NCI-H446 (cell line): ENCODE measurements at regions not wholly inside any gene's neighbourhood (a gene's known extent, or its start where the extent isn't known, plus 50 kb on each side); places are given as distances from the start of the nearest gene placed in this dataset.

ENCODE experiments used
- DNase-seq, 2 experiments: peaks; one replicate each; lab custom pipeline; 2025; lab: John Stamatoyannopoulos, UW

GRCh38 chr2:147711031-147711430, 133.8 kb upstream of the ACVR2A start:
- no peak for DNase-seq

- no peak for DNase-seq
These were observed 135.2 kb upstream of the ACVR2A start for GRCh38 chr2:147709655-147710054.

- no peak for DNase-seq
These were observed 141.7 kb upstream of the ACVR2A start for GRCh38 chr2:147703171-147703570.

GRCh38 chr2:147698166-147698565, 146.7 kb upstream of the ACVR2A start:
- no peak for DNase-seq

- no peak for DNase-seq
These were observed 148.4 kb upstream of the ACVR2A start for GRCh38 chr2:147696426-147696825.

GRCh38 chr2:147689220-147689909, 155.5 kb upstream of the ACVR2A start:
- no peak for DNase-seq

GRCh38 chr2:147688242-147688641, 156.6 kb upstream of the ACVR2A start:
- no peak for DNase-seq

- no peak for DNase-seq
These were observed 158.5 kb upstream of the ACVR2A start for GRCh38 chr2:147686365-147686764.

GRCh38 chr2:147684903-147685302, 159.9 kb upstream of the ACVR2A start:
- DNase-seq = no peak

GRCh38 chr2:147683380-147683779, 161.4 kb upstream of the ACVR2A start:
- DNase-seq = no peak

- no peak for DNase-seq
These were observed 163.7 kb upstream of the ACVR2A start for GRCh38 chr2:147681093-147681492.

GRCh38 chr2:147679955-147680531, 164.8 kb upstream of the ACVR2A start:
- no peak for DNase-seq

- peak in 1 of 2 experiments; percentile 21 for DNase-seq
These were observed 165.5 kb upstream of the ACVR2A start for GRCh38 chr2:147679191-147679954.

- no peak for DNase-seq
These were observed 179.7 kb upstream of the ACVR2A start for GRCh38 chr2:147665105-147665504.

- DNase-seq = no peak
These were observed 180.9 kb upstream of the ACVR2A start for GRCh38 chr2:147663962-147664361.

GRCh38 chr2:147663153-147663961, 181.5 kb upstream of the ACVR2A start:
- DNase-seq = no peak

GRCh38 chr2:147662221-147662620, 182.6 kb upstream of the ACVR2A start:
- no peak for DNase-seq

GRCh38 chr2:147660680-147661079, 184.1 kb upstream of the ACVR2A start:
- DNase-seq = no peak

- DNase-seq = no peak
These were observed 185.8 kb upstream of the ACVR2A start for GRCh38 chr2:147659051-147659450.

- no peak for DNase-seq
These were observed 187.5 kb upstream of the ACVR2A start for GRCh38 chr2:147657086-147658000.

- peak in 1 of 2 experiments; percentile 58 for DNase-seq
These were observed 194.8 kb upstream of the ACVR2A start for GRCh38 chr2:147649998-147650397.
